ENCODE measurements at regions not wholly inside any gene's neighbourhood (a gene's known extent, or its start where the extent isn't known, plus 50 kb on each side); places are given as distances from the start of the nearest gene placed in this dataset.

DNA sequence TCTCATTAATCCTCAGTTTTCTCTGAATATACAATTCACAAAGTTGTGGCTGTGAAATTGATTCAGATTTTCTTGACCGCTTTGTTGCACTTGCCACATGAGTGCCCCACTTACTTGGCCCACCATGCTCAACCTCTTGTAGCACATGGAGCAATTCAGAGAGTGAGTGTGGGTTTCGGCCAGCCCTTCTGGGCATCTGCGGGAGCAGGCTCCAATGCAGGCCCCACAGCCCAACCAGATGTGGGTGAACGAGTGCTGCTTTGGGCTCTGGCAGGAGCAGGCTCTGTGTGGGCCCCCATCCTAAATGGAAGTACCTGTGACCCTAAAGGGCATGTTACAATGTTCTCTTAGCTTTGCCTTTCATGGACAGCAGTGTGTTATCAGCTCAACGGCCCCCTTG, 2338.6 kb downstream of the LRRC4C start:
- Histone ChIP-seq H3K4me1 (ENCODE audit: control insufficient read depth in 1 of 2, insufficient read depth in 2 of 2, low read length in 2 of 2) (no peaks in the 10 kb centered on the region), H3K27ac (ENCODE audit: low read depth in 1 of 2, low read length in 2 of 2) (no peak overlapping the region), H3K36me3 (replicated peaks in 1 of 2; ENCODE audit: control insufficient read depth in 1 of 2, insufficient read depth in 2 of 2, low read length in 2 of 2) (no peaks in the 10 kb centered on the region), H3K9ac (ENCODE audit: insufficient read depth, low read length, poor library complexity, severe bottlenecking) (no peak overlapping the region), H3K27me3 (ENCODE audit: control insufficient read depth in 2 of 2, insufficient read depth in 2 of 2, low read length in 2 of 2) (no peaks in the 10 kb centered on the region), H3K4me3 (replicated peaks in 1 of 3; ENCODE audit: low read depth in 2 of 3, low read length in 3 of 3) (no peak overlapping the region), H3K4me2 (replicated peaks; ENCODE audit: extremely low read depth, low read length, poor library complexity, severe bottlenecking) (no peak overlapping the region), H4K20me1 (ENCODE audit: insufficient read depth, low read length) (no peaks in the 10 kb centered on the region), H3K79me2 (ENCODE audit: insufficient read depth, low read length) (no peaks in the 10 kb centered on the region), H2AFZ (ENCODE audit: insufficient read depth, low read depth, low read length, poor library complexity, severe bottlenecking) (no peak overlapping the region), H3K9me3 (replicated peaks in 1 of 2; ENCODE audit: control insufficient read depth in 1 of 2, insufficient read depth in 1 of 2, low read length in 2 of 2) (peaks cover 5 to 9% of the 10 kb centered on the region in 2 donors)
- H3K27me3 Mint-ChIP-seq (ENCODE audit: low read depth in 3 of 3): peaks cover 0 to 3% (median 0%) of the 10 kb centered on the region in 3 donors
- no peaks in the 10 kb centered on the region for H3K36me3 Mint-ChIP-seq
- no peak overlapping the region for H3K4me3 Mint-ChIP-seq
- H3K4me1 Mint-ChIP-seq: no peaks in the 10 kb centered on the region
- WGBS (ENCODE audit: insufficient coverage): 89% methylated on average over 5 of the region's 5 CpGs
- H3K9me3 Mint-ChIP-seq: peaks cover 0 to 12% (median 0%) of the 10 kb centered on the region in 7 donors
- TF ChIP-seq, protein P1, sequence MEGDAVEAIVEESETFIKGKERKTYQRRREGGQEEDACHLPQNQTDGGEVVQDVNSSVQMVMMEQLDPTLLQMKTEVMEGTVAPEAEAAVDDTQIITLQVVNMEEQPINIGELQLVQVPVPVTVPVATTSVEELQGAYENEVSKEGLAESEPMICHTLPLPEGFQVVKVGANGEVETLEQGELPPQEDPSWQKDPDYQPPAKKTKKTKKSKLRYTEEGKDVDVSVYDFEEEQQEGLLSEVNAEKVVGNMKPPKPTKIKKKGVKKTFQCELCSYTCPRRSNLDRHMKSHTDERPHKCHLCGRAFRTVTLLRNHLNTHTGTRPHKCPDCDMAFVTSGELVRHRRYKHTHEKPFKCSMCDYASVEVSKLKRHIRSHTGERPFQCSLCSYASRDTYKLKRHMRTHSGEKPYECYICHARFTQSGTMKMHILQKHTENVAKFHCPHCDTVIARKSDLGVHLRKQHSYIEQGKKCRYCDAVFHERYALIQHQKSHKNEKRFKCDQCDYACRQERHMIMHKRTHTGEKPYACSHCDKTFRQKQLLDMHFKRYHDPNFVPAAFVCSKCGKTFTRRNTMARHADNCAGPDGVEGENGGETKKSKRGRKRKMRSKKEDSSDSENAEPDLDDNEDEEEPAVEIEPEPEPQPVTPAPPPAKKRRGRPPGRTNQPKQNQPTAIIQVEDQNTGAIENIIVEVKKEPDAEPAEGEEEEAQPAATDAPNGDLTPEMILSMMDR (IDR thresholded peaks at IDR 0.05): no peak
- DNase-seq: no peak
- intact Hi-C loops (cut with micrococcal nuclease): no loop called here
- H3K27ac Mint-ChIP-seq: no peak overlapping the region

DNA sequence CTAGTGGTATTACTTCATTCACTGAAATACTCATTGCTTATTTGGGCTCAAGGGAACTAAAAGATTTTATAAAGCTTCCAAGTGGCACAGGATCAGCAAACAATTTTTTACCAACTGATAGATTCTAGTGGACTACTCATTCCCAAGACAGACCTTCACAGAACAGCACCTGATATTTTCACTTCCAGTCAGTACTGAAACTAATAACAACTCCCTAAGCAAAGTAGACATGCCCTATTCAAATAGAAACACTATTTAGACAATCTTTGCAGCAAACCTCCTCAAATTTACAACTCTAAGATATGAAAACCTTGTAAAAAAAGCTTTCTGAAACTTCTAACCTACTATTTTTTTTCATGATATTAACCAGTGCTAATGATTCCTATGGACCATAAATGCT, 2345.8 kb downstream of the LRRC4C start:
- DNase-seq: no peak
- Histone ChIP-seq H3K4me2 (replicated peaks; ENCODE audit: extremely low read depth, low read length, poor library complexity, severe bottlenecking) (no peak overlapping the region), H3K9ac (ENCODE audit: insufficient read depth, low read length, poor library complexity, severe bottlenecking) (no peak overlapping the region), H3K27ac (ENCODE audit: low read depth in 1 of 2, low read length in 2 of 2) (no peak overlapping the region), H3K36me3 (replicated peaks in 1 of 2; ENCODE audit: control insufficient read depth in 1 of 2, insufficient read depth in 2 of 2, low read length in 2 of 2) (no peaks in the 10 kb centered on the region), H3K27me3 (ENCODE audit: control insufficient read depth in 2 of 2, insufficient read depth in 2 of 2, low read length in 2 of 2) (no peaks in the 10 kb centered on the region), H3K9me3 (replicated peaks in 1 of 2; ENCODE audit: control insufficient read depth in 1 of 2, insufficient read depth in 1 of 2, low read length in 2 of 2) (peaks cover 0 to 3% of the 10 kb centered on the region in 2 donors), H3K4me1 (ENCODE audit: control insufficient read depth in 1 of 2, insufficient read depth in 2 of 2, low read length in 2 of 2) (no peaks in the 10 kb centered on the region), H3K4me3 (replicated peaks in 1 of 3; ENCODE audit: low read depth in 2 of 3, low read length in 3 of 3) (no peak overlapping the region), H3K79me2 (ENCODE audit: insufficient read depth, low read length) (no peaks in the 10 kb centered on the region), H4K20me1 (ENCODE audit: insufficient read depth, low read length) (no peaks in the 10 kb centered on the region), H2AFZ (ENCODE audit: insufficient read depth, low read depth, low read length, poor library complexity, severe bottlenecking) (no peak overlapping the region)
- TF ChIP-seq, protein P1 (IDR thresholded peaks at IDR 0.05): no peak
- intact Hi-C loops (cut with micrococcal nuclease): no loop called here
- no peak overlapping the region for H3K27ac Mint-ChIP-seq
- peaks cover 0 to 4% (median 0%) of the 10 kb centered on the region in 7 donors for H3K9me3 Mint-ChIP-seq
- H3K36me3 Mint-ChIP-seq: no peaks in the 10 kb centered on the region
- H3K4me1 Mint-ChIP-seq: no peaks in the 10 kb centered on the region
- no peaks in the 10 kb centered on the region for H3K27me3 Mint-ChIP-seq (ENCODE audit: low read depth in 3 of 3)
- no peak overlapping the region for H3K4me3 Mint-ChIP-seq
